ENCODE measurements at regions not wholly inside any gene's neighbourhood (a gene's known extent, or its start where the extent isn't known, plus 50 kb on each side); places are given as distances from the start of the nearest gene placed in this dataset.

DNA sequence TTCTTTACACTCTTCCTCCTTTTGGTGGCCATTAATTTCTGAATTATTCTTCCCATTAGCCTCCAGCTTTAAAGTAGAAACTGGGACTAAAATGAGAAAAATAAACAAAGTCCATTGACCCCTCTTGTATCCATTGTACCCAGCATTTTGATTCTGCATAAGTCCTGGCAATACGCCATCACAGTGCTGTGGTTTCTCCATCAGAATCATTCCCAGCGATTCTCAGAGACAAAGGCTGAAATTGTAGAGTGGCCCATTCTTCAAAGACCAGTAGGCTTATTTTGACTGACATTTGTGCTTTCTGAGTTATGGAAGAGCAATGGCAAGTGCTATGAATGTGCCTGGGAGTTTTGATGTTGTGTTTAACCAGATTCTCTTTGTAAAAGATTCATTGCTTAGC, 199.3 kb upstream of the GALNT5 start:
- TF ChIP-seq, protein P1, sequence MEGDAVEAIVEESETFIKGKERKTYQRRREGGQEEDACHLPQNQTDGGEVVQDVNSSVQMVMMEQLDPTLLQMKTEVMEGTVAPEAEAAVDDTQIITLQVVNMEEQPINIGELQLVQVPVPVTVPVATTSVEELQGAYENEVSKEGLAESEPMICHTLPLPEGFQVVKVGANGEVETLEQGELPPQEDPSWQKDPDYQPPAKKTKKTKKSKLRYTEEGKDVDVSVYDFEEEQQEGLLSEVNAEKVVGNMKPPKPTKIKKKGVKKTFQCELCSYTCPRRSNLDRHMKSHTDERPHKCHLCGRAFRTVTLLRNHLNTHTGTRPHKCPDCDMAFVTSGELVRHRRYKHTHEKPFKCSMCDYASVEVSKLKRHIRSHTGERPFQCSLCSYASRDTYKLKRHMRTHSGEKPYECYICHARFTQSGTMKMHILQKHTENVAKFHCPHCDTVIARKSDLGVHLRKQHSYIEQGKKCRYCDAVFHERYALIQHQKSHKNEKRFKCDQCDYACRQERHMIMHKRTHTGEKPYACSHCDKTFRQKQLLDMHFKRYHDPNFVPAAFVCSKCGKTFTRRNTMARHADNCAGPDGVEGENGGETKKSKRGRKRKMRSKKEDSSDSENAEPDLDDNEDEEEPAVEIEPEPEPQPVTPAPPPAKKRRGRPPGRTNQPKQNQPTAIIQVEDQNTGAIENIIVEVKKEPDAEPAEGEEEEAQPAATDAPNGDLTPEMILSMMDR (IDR thresholded peaks at IDR 0.05; ENCODE audit: insufficient read depth, low read depth, low read length) = no peak
- no peak for TF ChIP-seq EZH2 (IDR thresholded peaks at IDR 0.05; ENCODE audit: insufficient read depth, low read length)

Measured in astrocyte (in vitro differentiated cells and primary cell).